GM23338 (cell line): ENCODE measurements at regions not wholly inside any gene's neighbourhood (a gene's known extent, or its start where the extent isn't known, plus 50 kb on each side); places are given as distances from the start of the nearest gene placed in this dataset.
"Not testable (repeated sequence)": the region's sequence is repeated elsewhere in the genome, so short reads cannot be mapped to it uniquely, and the experiment has no call there.

Source experiments
- ATAC-seq: fragments of 200-7000 bp; cut with Tn5 transposase; 3 replicates; pipeline ENCODE4 v1.9.1; 2020
- DNase-seq: peaks from one replicate; pipeline ENCODE4 v3.0.0-alpha.2; 2015; ENCODE audit warnings: low spot score
- H2AFZ ChIP-seq: fragments of 200-600 bp; sonication (generic); 2 replicates; pipeline ENCODE4 v1.8.0; 2016; ENCODE audit warnings: antibody characterized with exemption, mild to moderate bottlenecking, moderate library complexity
- H3F3A ChIP-seq: fragments of 200-600 bp; sonication (generic); replicated peaks from 2 replicates; pipeline ENCODE4 v1.8.0; 2017; ENCODE audit warnings: antibody characterized with exemption, mixed run types, low read depth
- H3K27ac ChIP-seq: fragments of 200-600 bp; sonication (generic); 2 replicates; pipeline ENCODE4 v1.6.1; 2016; ENCODE audit warnings: low read depth
- H3K27me3 ChIP-seq: fragments of 200-600 bp; sonication (generic); 2 replicates; pipeline ENCODE4 v1.8.0; 2016; ENCODE audit warnings: mild to moderate bottlenecking, mixed run types, moderate library complexity; ENCODE audit not compliant: insufficient read depth
- H3K36me3 ChIP-seq: fragments of 200-600 bp; sonication (generic); 2 replicates; pipeline ENCODE4 v1.8.0; 2016; ENCODE audit warnings: mild to moderate bottlenecking; ENCODE audit not compliant: insufficient read depth
- H3K4me1 ChIP-seq: fragments of 200-600 bp; sonication (generic); 2 replicates; pipeline ENCODE4 v1.8.0; 2016; ENCODE audit warnings: mild to moderate bottlenecking, moderate library complexity; ENCODE audit not compliant: insufficient read depth
- H3K4me2 ChIP-seq: fragments of 200-600 bp; sonication (generic); 2 replicates; pipeline ENCODE4 v1.7.1; 2017; ENCODE audit warnings: mixed run types
- H3K4me3 ChIP-seq: fragments of 200-600 bp; sonication (generic); 2 replicates; pipeline ENCODE4 v1.6.1; 2016; ENCODE audit warnings: mixed run types
- H3K79me2 ChIP-seq: fragments of 200-600 bp; sonication (generic); replicated peaks from 2 replicates; pipeline ENCODE4 v1.8.0; 2017; ENCODE audit warnings: mild to moderate bottlenecking; ENCODE audit not compliant: insufficient read depth
- H3K9me2 ChIP-seq: fragments of 200-600 bp; sonication (generic); 2 replicates; pipeline ENCODE4 v1.8.0; 2017; ENCODE audit not compliant: insufficient read depth
- H4K20me1 ChIP-seq: fragments of 200-600 bp; sonication (generic); replicated peaks from 2 replicates; pipeline ENCODE4 v1.8.0; 2017; ENCODE audit warnings: mild to moderate bottlenecking; ENCODE audit not compliant: insufficient read depth
- H3K27ac Mint-ChIP-seq: 2 replicates; pipeline ENCODE4 v1.8.0; 2020; ENCODE audit warnings: inconsistent platforms, mild to moderate bottlenecking, moderate library complexity, mixed read lengths
- H3K27me3 Mint-ChIP-seq: 3 replicates; pipeline ENCODE4 v1.8.0; 2022; ENCODE audit warnings: low read depth, mild to moderate bottlenecking, moderate library complexity, mixed read lengths, inconsistent platforms; ENCODE audit not compliant: insufficient read depth, poor library complexity
- H3K36me3 Mint-ChIP-seq: 3 replicates; pipeline ENCODE4 v1.8.0; 2021; ENCODE audit warnings: low read depth, mild to moderate bottlenecking, inconsistent platforms, moderate library complexity, mixed read lengths
- H3K4me1 Mint-ChIP-seq: 3 replicates; pipeline ENCODE4 v1.8.0; 2020; ENCODE audit warnings: mild to moderate bottlenecking, inconsistent platforms, mixed read lengths
- H3K4me3 Mint-ChIP-seq: 3 replicates; pipeline ENCODE4 v1.8.0; 2021; ENCODE audit warnings: moderate library complexity, mild to moderate bottlenecking, inconsistent platforms, mixed read lengths
- H3K9me3 Mint-ChIP-seq: 3 replicates; pipeline ENCODE4 v1.8.0; 2020; ENCODE audit warnings: moderate library complexity, mild to moderate bottlenecking, inconsistent platforms, mixed read lengths

- not testable (repeated sequence) for H3K27ac Mint-ChIP-seq, ATAC-seq, H3K36me3 ChIP-seq, H4K20me1 ChIP-seq, H3K4me2 ChIP-seq, H3K9me3 Mint-ChIP-seq, H3K27ac ChIP-seq, H3K4me1 Mint-ChIP-seq, H3K4me1 ChIP-seq, H3K4me3 ChIP-seq, H3K36me3 Mint-ChIP-seq, H3K79me2 ChIP-seq, H3K27me3 ChIP-seq, H3F3A ChIP-seq, H2AFZ ChIP-seq, H3K27me3 Mint-ChIP-seq, DNase-seq, H3K4me3 Mint-ChIP-seq, H3K9me2 ChIP-seq
These were observed 158.8 kb downstream of the POTEB start for GRCh38 chr15:21718779-21719178.

GRCh38 chr15:21718108-21718507 lies 159.4 kb downstream of the POTEB start:
- H3K9me2 ChIP-seq, H3K9me3 Mint-ChIP-seq, H3K4me3 Mint-ChIP-seq, ATAC-seq, DNase-seq, H3K36me3 ChIP-seq, H3K27ac ChIP-seq, H3K27me3 ChIP-seq, H3K27ac Mint-ChIP-seq, H3K27me3 Mint-ChIP-seq, H3K4me2 ChIP-seq, H3K4me3 ChIP-seq, H3F3A ChIP-seq, H3K4me1 Mint-ChIP-seq, H4K20me1 ChIP-seq, H2AFZ ChIP-seq, H3K79me2 ChIP-seq, H3K4me1 ChIP-seq, H3K36me3 Mint-ChIP-seq: not testable (repeated sequence)

- not testable (repeated sequence) for H3K79me2 ChIP-seq, H3K4me1 Mint-ChIP-seq, H3F3A ChIP-seq, H3K4me3 Mint-ChIP-seq, ATAC-seq, H3K9me3 Mint-ChIP-seq, H4K20me1 ChIP-seq, DNase-seq, H3K36me3 ChIP-seq, H3K36me3 Mint-ChIP-seq, H3K27ac Mint-ChIP-seq, H3K27me3 ChIP-seq, H3K4me2 ChIP-seq, H3K9me2 ChIP-seq, H3K4me3 ChIP-seq, H3K4me1 ChIP-seq, H2AFZ ChIP-seq, H3K27me3 Mint-ChIP-seq, H3K27ac ChIP-seq
These were observed 159.9 kb downstream of the POTEB start for GRCh38 chr15:21717661-21718060.

GRCh38 chr15:21705480-21705879 lies 172.1 kb downstream of the POTEB start:
- H3K27ac Mint-ChIP-seq, H3K27me3 ChIP-seq, H3K27me3 Mint-ChIP-seq, H3K36me3 ChIP-seq, H3K27ac ChIP-seq, H3K36me3 Mint-ChIP-seq, H3K79me2 ChIP-seq, H3K4me1 Mint-ChIP-seq, H3K9me2 ChIP-seq, H3K4me3 ChIP-seq, DNase-seq, H2AFZ ChIP-seq, H3F3A ChIP-seq, ATAC-seq, H4K20me1 ChIP-seq, H3K4me3 Mint-ChIP-seq, H3K4me1 ChIP-seq, H3K4me2 ChIP-seq, H3K9me3 Mint-ChIP-seq: not testable (repeated sequence)

GRCh38 chr15:21698620-21699019 lies 178.9 kb downstream of the POTEB start:
- H3K27ac Mint-ChIP-seq, H3K4me1 Mint-ChIP-seq: not testable (repeated sequence)

GRCh38 chr15:21695089-21695488 lies 182.4 kb downstream of the POTEB start:
- not testable (repeated sequence) for H2AFZ ChIP-seq, H3K27ac Mint-ChIP-seq, H3K4me1 Mint-ChIP-seq, H3K27me3 ChIP-seq, H3K36me3 ChIP-seq, H4K20me1 ChIP-seq, H3K4me3 Mint-ChIP-seq, H3K36me3 Mint-ChIP-seq, H3K9me3 Mint-ChIP-seq, ATAC-seq, H3K27me3 Mint-ChIP-seq, H3K79me2 ChIP-seq, H3K9me2 ChIP-seq, H3K4me1 ChIP-seq, H3K4me3 ChIP-seq, H3K4me2 ChIP-seq, DNase-seq, H3F3A ChIP-seq, H3K27ac ChIP-seq

More at GRCh38 chr15:21698620-21699019, 178.9 kb downstream of the POTEB start:
- not testable (repeated sequence) for H3K36me3 ChIP-seq, H3K9me2 ChIP-seq, H4K20me1 ChIP-seq, H3K36me3 Mint-ChIP-seq, H3K4me2 ChIP-seq, H3K27me3 ChIP-seq, H2AFZ ChIP-seq, H3K27me3 Mint-ChIP-seq, H3K27ac ChIP-seq, H3K4me3 Mint-ChIP-seq, ATAC-seq, DNase-seq, H3K79me2 ChIP-seq, H3F3A ChIP-seq, H3K4me3 ChIP-seq, H3K9me3 Mint-ChIP-seq, H3K4me1 ChIP-seq

GRCh38 chr15:21692471-21693102 lies 184.9 kb downstream of the POTEB start:
- not testable (repeated sequence) for H3K79me2 ChIP-seq, DNase-seq, H3K4me1 Mint-ChIP-seq, H3K36me3 ChIP-seq, H3K4me1 ChIP-seq, ATAC-seq, H3K4me2 ChIP-seq, H3K27ac ChIP-seq, H3K4me3 Mint-ChIP-seq, H3K36me3 Mint-ChIP-seq, H3K4me3 ChIP-seq, H2AFZ ChIP-seq, H3K27me3 Mint-ChIP-seq, H4K20me1 ChIP-seq, H3F3A ChIP-seq, H3K9me2 ChIP-seq, H3K27me3 ChIP-seq, H3K27ac Mint-ChIP-seq, H3K9me3 Mint-ChIP-seq
